ENCODE measurements at regions not wholly inside any gene's neighbourhood (a gene's known extent, or its start where the extent isn't known, plus 50 kb on each side); places are given as distances from the start of the nearest gene placed in this dataset.

GRCh38 chr14:84554136-84554535 is 975.8 kb upstream of the FLRT2 start:
- Histone ChIP-seq H3K36me3 (ENCODE audit: control insufficient read depth, insufficient read depth, low read length) (no peaks in the 10 kb centered on the region), H3K9me3 (ENCODE audit: control insufficient read depth, low read depth, low read length) (no peaks in the 10 kb centered on the region)
- 60% methylated on average over 1 of the region's 3 CpGs for WGBS (ENCODE audit: insufficient coverage, low lambda C conversion rate)

DNA sequence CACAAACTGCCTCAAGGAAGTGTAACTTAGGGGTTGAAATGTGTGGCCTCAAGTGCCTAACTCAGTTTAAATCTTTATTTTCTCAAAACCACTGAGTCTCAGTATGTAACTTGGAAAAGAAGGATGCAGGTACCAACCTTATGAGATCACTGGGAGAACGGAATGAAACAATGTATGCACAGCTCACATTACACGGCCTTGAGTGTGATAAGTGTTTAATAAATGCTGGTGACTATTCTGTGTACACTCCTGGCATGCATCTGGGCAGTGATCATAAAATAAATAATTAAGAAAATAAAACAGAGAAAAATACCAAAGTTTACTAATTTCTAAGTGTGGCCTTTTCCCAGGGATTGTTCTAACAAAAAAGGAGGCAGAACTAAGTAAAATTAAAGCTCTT is 974.5 kb upstream of the FLRT2 start:
- no peak overlapping the region for H3K4me3 ChIP-seq (ENCODE audit: low read length)
- H3K9me3 ChIP-seq (ENCODE audit: control insufficient read depth, low read depth, low read length): no peaks in the 10 kb centered on the region
- no peaks in the 10 kb centered on the region for H3K36me3 ChIP-seq (ENCODE audit: control insufficient read depth, insufficient read depth, low read length)
- no peaks in the 10 kb centered on the region for H3K4me1 ChIP-seq (ENCODE audit: control insufficient read depth, insufficient read depth, low read length)
- DNase-seq: no peak
- no peaks in the 10 kb centered on the region for H3K27me3 ChIP-seq (ENCODE audit: control insufficient read depth, insufficient read depth, low read length)
- WGBS (ENCODE audit: insufficient coverage, low lambda C conversion rate): 88% methylated on average over 2 of the region's 2 CpGs
- H3K27ac ChIP-seq (ENCODE audit: low read length): no peak overlapping the region

More at GRCh38 chr14:84554136-84554535, 975.8 kb upstream of the FLRT2 start:
- H3K27me3 ChIP-seq (ENCODE audit: control insufficient read depth, insufficient read depth, low read length): no peaks in the 10 kb centered on the region
- DNase-seq: no peak
- H3K4me1 ChIP-seq (ENCODE audit: control insufficient read depth, insufficient read depth, low read length): no peaks in the 10 kb centered on the region
- H3K27ac ChIP-seq (ENCODE audit: low read length): no peak overlapping the region
- no peak overlapping the region for H3K4me3 ChIP-seq (ENCODE audit: low read length)

- no peaks in the 10 kb centered on the region for H3K4me1 ChIP-seq (ENCODE audit: control insufficient read depth, insufficient read depth, low read length)
- 100% methylated on average over 1 of the region's 6 CpGs for WGBS (ENCODE audit: insufficient coverage, low lambda C conversion rate)
- H3K4me3 ChIP-seq (ENCODE audit: low read length): no peak overlapping the region
Observed at GRCh38 chr14:84566109-84566508, 963.8 kb upstream of the FLRT2 start.

DNA sequence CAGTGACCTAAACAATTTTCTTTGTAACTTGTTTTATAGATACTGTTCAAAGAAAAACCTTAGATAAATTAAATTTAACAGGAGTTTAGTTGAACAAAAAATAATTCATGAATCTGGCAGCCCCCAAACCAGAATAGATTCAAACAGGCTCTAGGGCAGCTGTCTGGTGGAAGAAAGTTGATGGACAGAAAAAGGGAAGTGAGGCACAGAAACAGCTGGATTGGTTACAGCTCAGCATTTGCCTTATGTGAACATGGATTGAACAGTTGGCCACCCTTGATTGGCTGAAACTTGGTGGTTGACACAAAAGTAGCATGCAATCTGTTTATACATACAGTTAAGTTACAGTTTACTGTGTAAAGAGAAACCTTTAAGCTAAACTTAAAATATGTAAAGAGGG is 954.3 kb upstream of the FLRT2 start:
- Histone ChIP-seq H3K9me3 (ENCODE audit: control insufficient read depth, low read depth, low read length) (no peaks in the 10 kb centered on the region), H3K4me1 (ENCODE audit: control insufficient read depth, insufficient read depth, low read length) (no peaks in the 10 kb centered on the region), H3K27me3 (ENCODE audit: control insufficient read depth, insufficient read depth, low read length) (no peaks in the 10 kb centered on the region), H3K27ac (ENCODE audit: low read length) (no peak overlapping the region), H3K36me3 (ENCODE audit: control insufficient read depth, insufficient read depth, low read length) (no peaks in the 10 kb centered on the region), H3K4me3 (ENCODE audit: low read length) (no peak overlapping the region)
- DNase-seq: no peak

More at GRCh38 chr14:84566109-84566508, 963.8 kb upstream of the FLRT2 start:
- DNase-seq: no peak
- H3K9me3 ChIP-seq (ENCODE audit: control insufficient read depth, low read depth, low read length): no peaks in the 10 kb centered on the region
- H3K36me3 ChIP-seq (ENCODE audit: control insufficient read depth, insufficient read depth, low read length): no peaks in the 10 kb centered on the region
- no peaks in the 10 kb centered on the region for H3K27me3 ChIP-seq (ENCODE audit: control insufficient read depth, insufficient read depth, low read length)
- H3K27ac ChIP-seq (ENCODE audit: low read length): no peak overlapping the region

- H3K36me3 ChIP-seq (ENCODE audit: control insufficient read depth, insufficient read depth, low read length): no peaks in the 10 kb centered on the region
- no peak overlapping the region for H3K27ac ChIP-seq (ENCODE audit: low read length)
- peaks cover 2% of the 10 kb centered on the region for H3K9me3 ChIP-seq (ENCODE audit: control insufficient read depth, low read depth, low read length)
- no peak overlapping the region for H3K4me3 ChIP-seq (ENCODE audit: low read length)
- WGBS (ENCODE audit: insufficient coverage, low lambda C conversion rate): no CpG with 5 or more reads among the region's 3 CpGs
- no peaks in the 10 kb centered on the region for H3K4me1 ChIP-seq (ENCODE audit: control insufficient read depth, insufficient read depth, low read length)
- DNase-seq: no peak
- no peaks in the 10 kb centered on the region for H3K27me3 ChIP-seq (ENCODE audit: control insufficient read depth, insufficient read depth, low read length)
Observed at GRCh38 chr14:84579292-84579691, 950.7 kb upstream of the FLRT2 start.

GRCh38 chr14:84581041-84581440 is 948.9 kb upstream of the FLRT2 start:
- H3K27me3 ChIP-seq (ENCODE audit: control insufficient read depth, insufficient read depth, low read length): no peaks in the 10 kb centered on the region
- H3K27ac ChIP-seq (ENCODE audit: low read length): no peak overlapping the region
- no peak for DNase-seq
- H3K4me1 ChIP-seq (ENCODE audit: control insufficient read depth, insufficient read depth, low read length): no peaks in the 10 kb centered on the region
- no peaks in the 10 kb centered on the region for H3K36me3 ChIP-seq (ENCODE audit: control insufficient read depth, insufficient read depth, low read length)
- H3K4me3 ChIP-seq (ENCODE audit: low read length): no peak overlapping the region
- H3K9me3 ChIP-seq (ENCODE audit: control insufficient read depth, low read depth, low read length): peaks cover 2% of the 10 kb centered on the region

- Histone ChIP-seq H3K27ac (ENCODE audit: low read length) (no peak overlapping the region), H3K4me3 (ENCODE audit: low read length) (no peak overlapping the region), H3K4me1 (ENCODE audit: control insufficient read depth, insufficient read depth, low read length) (no peaks in the 10 kb centered on the region), H3K9me3 (ENCODE audit: control insufficient read depth, low read depth, low read length) (peaks cover 2% of the 10 kb centered on the region), H3K36me3 (ENCODE audit: control insufficient read depth, insufficient read depth, low read length) (no peaks in the 10 kb centered on the region), H3K27me3 (ENCODE audit: control insufficient read depth, insufficient read depth, low read length) (no peaks in the 10 kb centered on the region)
- no CpG with 5 or more reads among the region's 1 CpG for WGBS (ENCODE audit: insufficient coverage, low lambda C conversion rate)
- DNase-seq: no peak
Observed at GRCh38 chr14:84584511-84584910, 945.4 kb upstream of the FLRT2 start.

- H3K27me3 ChIP-seq (ENCODE audit: control insufficient read depth, insufficient read depth, low read length): no peaks in the 10 kb centered on the region
- DNase-seq: no peak
- no peak overlapping the region for H3K4me3 ChIP-seq (ENCODE audit: low read length)
- H3K9me3 ChIP-seq (ENCODE audit: control insufficient read depth, low read depth, low read length): no peaks in the 10 kb centered on the region
- WGBS (ENCODE audit: insufficient coverage, low lambda C conversion rate): no CpG with 5 or more reads among the region's 9 CpGs
- no peak overlapping the region for H3K27ac ChIP-seq (ENCODE audit: low read length)
- H3K36me3 ChIP-seq (ENCODE audit: control insufficient read depth, insufficient read depth, low read length): no peaks in the 10 kb centered on the region
- H3K4me1 ChIP-seq (ENCODE audit: control insufficient read depth, insufficient read depth, low read length): no peaks in the 10 kb centered on the region
Observed at GRCh38 chr14:84591827-84592445, 938.0 kb upstream of the FLRT2 start.

GRCh38 chr14:84592770-84593169 is 937.2 kb upstream of the FLRT2 start:
- Histone ChIP-seq H3K9me3 (ENCODE audit: control insufficient read depth, low read depth, low read length) (no peaks in the 10 kb centered on the region), H3K36me3 (ENCODE audit: control insufficient read depth, insufficient read depth, low read length) (no peaks in the 10 kb centered on the region), H3K27ac (ENCODE audit: low read length) (no peak overlapping the region), H3K4me3 (ENCODE audit: low read length) (no peak overlapping the region), H3K27me3 (ENCODE audit: control insufficient read depth, insufficient read depth, low read length) (no peaks in the 10 kb centered on the region), H3K4me1 (ENCODE audit: control insufficient read depth, insufficient read depth, low read length) (no peaks in the 10 kb centered on the region)
- no peak for DNase-seq
- no CpG with 5 or more reads among the region's 2 CpGs for WGBS (ENCODE audit: insufficient coverage, low lambda C conversion rate)

DNA sequence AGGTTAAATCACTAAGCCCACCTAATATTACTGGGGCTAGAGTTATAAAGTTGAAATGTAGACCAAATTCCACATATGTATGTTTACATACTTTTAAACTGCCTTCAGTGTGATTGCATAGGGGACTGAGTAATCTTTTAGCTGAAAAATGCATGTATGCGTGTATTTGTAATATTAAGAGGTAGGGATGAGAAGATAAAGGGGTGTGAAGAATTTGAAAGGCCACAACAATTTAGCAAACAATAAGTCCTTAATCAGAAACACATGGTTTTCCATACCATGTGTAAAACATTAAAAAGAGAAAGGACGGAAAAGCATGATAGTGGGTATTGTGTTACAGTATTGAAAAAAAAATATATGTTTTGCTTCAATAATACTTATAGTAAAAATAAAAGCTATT is 919.9 kb upstream of the FLRT2 start:
- H3K27ac ChIP-seq (ENCODE audit: low read length): no peak overlapping the region
- no peaks in the 10 kb centered on the region for H3K9me3 ChIP-seq (ENCODE audit: control insufficient read depth, low read depth, low read length)
- no peaks in the 10 kb centered on the region for H3K36me3 ChIP-seq (ENCODE audit: control insufficient read depth, insufficient read depth, low read length)
- H3K4me3 ChIP-seq (ENCODE audit: low read length): no peak overlapping the region
- H3K4me1 ChIP-seq (ENCODE audit: control insufficient read depth, insufficient read depth, low read length): no peaks in the 10 kb centered on the region
- no peak for DNase-seq
- no CpG with 5 or more reads among the region's 2 CpGs for WGBS (ENCODE audit: insufficient coverage, low lambda C conversion rate)
- no peaks in the 10 kb centered on the region for H3K27me3 ChIP-seq (ENCODE audit: control insufficient read depth, insufficient read depth, low read length)

DNA sequence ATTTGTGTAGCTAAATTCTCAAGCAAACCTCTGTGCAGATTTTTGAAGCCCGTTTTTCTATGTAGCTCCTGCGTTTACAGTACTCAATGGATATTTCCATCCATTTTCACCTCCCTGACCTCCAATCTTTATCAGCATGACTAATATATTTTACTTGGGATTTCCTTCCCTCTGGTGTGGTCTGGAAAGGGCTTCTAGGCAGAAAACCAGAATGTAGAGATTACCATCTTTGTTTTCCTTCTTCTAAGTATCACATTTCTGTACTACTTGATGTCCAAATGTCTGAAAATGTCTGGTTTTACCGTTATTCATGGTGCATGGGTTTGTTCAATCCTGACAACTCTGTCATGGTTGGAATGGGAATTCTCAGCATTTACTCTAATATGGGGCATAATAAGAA is 907.6 kb upstream of the FLRT2 start:
- H3K27ac ChIP-seq (ENCODE audit: low read length): no peak overlapping the region
- H3K9me3 ChIP-seq (ENCODE audit: control insufficient read depth, low read depth, low read length): no peaks in the 10 kb centered on the region

More for the DNA sequence above, 907.6 kb upstream of the FLRT2 start:
- Histone ChIP-seq H3K4me3 (ENCODE audit: low read length) (no peak overlapping the region), H3K36me3 (ENCODE audit: control insufficient read depth, insufficient read depth, low read length) (no peaks in the 10 kb centered on the region), H3K27me3 (ENCODE audit: control insufficient read depth, insufficient read depth, low read length) (no peaks in the 10 kb centered on the region), H3K4me1 (ENCODE audit: control insufficient read depth, insufficient read depth, low read length) (no peaks in the 10 kb centered on the region)
- DNase-seq: no peak
- 71% methylated on average over 1 of the region's 3 CpGs for WGBS (ENCODE audit: insufficient coverage, low lambda C conversion rate)
